Nephron progenitor cell (in vitro differentiated cells): ENCODE measurements at regions not wholly inside any gene's neighbourhood (a gene's known extent, or its start where the extent isn't known, plus 50 kb on each side); places are given as distances from the start of the nearest gene placed in this dataset.

Source experiments
- DNase-seq: peaks from one replicate; pipeline ENCODE4 v3.0.0; 2021
- H3K27ac Mint-ChIP-seq: 2 replicates; pipeline ENCODE4 v1.8.0; 2021; ENCODE audit warnings: mild to moderate bottlenecking, moderate library complexity, mixed read lengths
- H3K27me3 Mint-ChIP-seq: 2 replicates; pipeline ENCODE4 v1.8.0; 2021; ENCODE audit warnings: mild to moderate bottlenecking, low read depth, mixed read lengths; ENCODE audit not compliant: poor library complexity
- H3K36me3 Mint-ChIP-seq: 2 replicates; pipeline ENCODE4 v1.8.0; 2021; ENCODE audit warnings: low read depth, mixed read lengths
- H3K4me1 Mint-ChIP-seq: 2 replicates; pipeline ENCODE4 v1.8.0; 2021; ENCODE audit warnings: mixed read lengths
- H3K4me3 Mint-ChIP-seq: 2 replicates; pipeline ENCODE4 v1.8.0; 2021; ENCODE audit warnings: mild to moderate bottlenecking, moderate library complexity, mixed read lengths
- H3K9me3 Mint-ChIP-seq: 2 replicates; pipeline ENCODE4 v1.8.0; 2021; ENCODE audit warnings: mild to moderate bottlenecking, moderate library complexity, mixed read lengths
- CTCF ChIP-seq: fragments of 200-600 bp; sonication (generic); IDR thresholded peaks from 2 replicates; pipeline ENCODE4 v1.5.0; 2021; ENCODE audit warnings: antibody characterized with exemption

DNA sequence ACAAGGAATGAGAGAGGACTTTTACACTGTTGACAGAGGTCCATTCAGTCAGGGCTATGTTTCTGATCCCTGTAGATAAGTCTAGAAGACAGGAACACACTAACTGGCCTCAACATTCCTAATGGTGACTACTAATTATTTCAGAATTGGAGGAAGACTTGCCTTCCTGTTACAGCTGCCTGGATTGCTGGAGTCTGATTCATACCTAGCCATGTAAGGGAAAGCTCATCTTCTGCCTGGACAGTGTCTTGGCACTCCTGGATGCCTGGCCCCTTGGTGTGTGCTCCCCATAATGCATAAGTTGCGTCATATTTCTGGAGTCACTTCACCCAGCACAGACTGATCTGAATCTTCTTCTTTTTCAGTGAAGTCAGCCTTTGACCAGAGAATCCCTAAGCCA is 326.0 kb upstream of the RUNX1 start:
- Mint-ChIP-seq H3K27ac (no peak overlapping the region), H3K4me1 (no peaks in the 10 kb centered on the region), H3K9me3 (no peaks in the 10 kb centered on the region), H3K36me3 (no peaks in the 10 kb centered on the region), H3K27me3 (no peaks in the 10 kb centered on the region), H3K4me3 (no peak overlapping the region)
- DNase-seq, result no peak
- TF ChIP-seq CTCF, result no peak

DNA sequence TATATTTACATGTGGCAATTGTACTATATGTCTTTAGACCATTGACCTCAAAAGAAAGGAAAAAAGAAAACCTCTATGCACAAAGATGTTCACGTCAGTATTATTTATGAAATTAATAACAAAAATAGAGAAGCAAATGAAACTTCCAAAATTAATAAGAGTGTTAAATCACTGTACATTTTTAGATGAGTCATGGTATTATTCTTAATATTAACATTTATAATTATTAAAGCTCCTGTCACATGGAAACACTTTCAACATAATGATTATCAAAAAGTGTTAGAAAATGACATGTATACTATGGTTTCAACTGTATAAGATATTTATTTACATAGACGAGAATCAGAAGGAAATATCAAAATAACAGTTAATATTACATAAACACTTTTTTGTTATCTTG is 324.9 kb upstream of the RUNX1 start:
- H3K27me3 Mint-ChIP-seq, result no peaks in the 10 kb centered on the region
- DNase-seq, result no peak
- H3K36me3 Mint-ChIP-seq, result no peaks in the 10 kb centered on the region
- H3K27ac Mint-ChIP-seq, result no peak overlapping the region
- H3K4me3 Mint-ChIP-seq, result no peak overlapping the region
- TF ChIP-seq CTCF, result no peak
- no peaks in the 10 kb centered on the region for H3K4me1 Mint-ChIP-seq
- H3K9me3 Mint-ChIP-seq, result no peaks in the 10 kb centered on the region

DNA sequence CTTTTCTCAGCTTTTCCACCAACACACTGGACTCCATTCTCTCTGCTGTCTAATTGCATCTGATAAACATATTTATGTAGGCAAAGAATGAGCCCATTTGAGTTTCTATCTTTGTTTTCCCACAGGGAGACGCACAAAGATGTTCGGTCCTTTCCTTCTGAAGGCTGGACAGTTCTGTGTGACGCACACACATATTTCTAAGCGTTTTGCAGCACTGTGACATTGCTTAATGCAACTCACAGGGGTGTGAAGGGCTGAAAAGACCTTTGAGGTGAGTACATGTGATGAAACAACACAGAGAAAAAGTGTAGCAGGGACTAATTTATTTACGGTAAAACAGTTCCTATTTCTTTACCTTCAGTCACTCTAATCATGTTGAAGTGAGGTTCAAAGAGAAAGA is 323.1 kb upstream of the RUNX1 start:
- DNase-seq, result no peak
- Mint-ChIP-seq H3K9me3 (no peaks in the 10 kb centered on the region), H3K4me1 (no peaks in the 10 kb centered on the region), H3K27me3 (no peaks in the 10 kb centered on the region), H3K27ac (no peak overlapping the region), H3K36me3 (no peaks in the 10 kb centered on the region), H3K4me3 (no peak overlapping the region)
- no peak for TF ChIP-seq CTCF

GRCh38 chr21:35370671-35371070 is 321.6 kb upstream of the RUNX1 start:
- Mint-ChIP-seq H3K4me3 (no peak overlapping the region), H3K36me3 (no peaks in the 10 kb centered on the region), H3K27me3 (no peaks in the 10 kb centered on the region), H3K9me3 (no peaks in the 10 kb centered on the region), H3K4me1 (no peaks in the 10 kb centered on the region), H3K27ac (no peak overlapping the region)
- TF ChIP-seq CTCF, result no peak
- DNase-seq, result no peak

DNA sequence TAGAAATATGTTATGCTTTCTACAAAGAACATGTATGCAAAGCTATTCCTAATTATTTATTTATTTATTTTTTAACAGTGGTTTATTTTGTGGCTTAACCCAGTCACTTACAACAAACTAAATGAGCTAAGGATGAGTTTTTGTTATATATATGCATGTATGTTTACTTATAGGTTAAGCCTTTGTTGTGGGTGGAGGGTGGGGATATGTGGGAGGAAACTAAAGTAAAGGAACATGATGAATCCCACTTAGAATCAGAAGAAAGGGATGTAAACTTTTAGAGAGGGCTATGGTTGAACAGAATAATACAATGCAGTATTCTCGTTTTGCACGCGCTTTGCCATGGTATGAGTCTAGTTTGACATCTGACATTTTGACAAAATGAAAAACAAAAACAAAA is 321.0 kb upstream of the RUNX1 start:
- DNase-seq, result no peak
- Mint-ChIP-seq H3K4me3 (no peak overlapping the region), H3K4me1 (no peaks in the 10 kb centered on the region), H3K27ac (no peak overlapping the region), H3K36me3 (no peaks in the 10 kb centered on the region), H3K27me3 (no peaks in the 10 kb centered on the region), H3K9me3 (no peaks in the 10 kb centered on the region)
- TF ChIP-seq CTCF, result no peak

DNA sequence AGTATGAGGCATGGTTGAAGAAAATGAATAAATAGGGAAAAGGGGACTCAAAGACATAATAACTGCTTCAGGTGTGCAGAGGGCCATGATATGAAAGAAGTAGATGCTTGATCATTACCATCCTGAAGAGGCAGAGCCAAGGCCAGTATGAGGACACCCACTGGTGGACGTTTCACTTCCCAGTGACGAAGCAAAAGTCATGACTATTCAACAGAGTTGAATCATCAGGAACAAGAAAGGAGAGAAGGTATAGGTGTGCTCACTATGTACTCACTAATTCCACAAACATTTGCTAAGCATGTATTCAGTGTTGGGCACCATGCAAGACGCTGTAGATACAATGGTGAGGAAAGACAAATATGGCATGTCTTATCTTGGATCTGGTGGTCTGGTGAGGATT is 319.2 kb upstream of the RUNX1 start:
- no peak for DNase-seq
- Mint-ChIP-seq H3K9me3 (no peaks in the 10 kb centered on the region), H3K4me1 (no peaks in the 10 kb centered on the region)

More for the DNA sequence above, 319.2 kb upstream of the RUNX1 start:
- Mint-ChIP-seq H3K27me3 (no peaks in the 10 kb centered on the region), H3K36me3 (no peaks in the 10 kb centered on the region), H3K4me3 (no peak overlapping the region), H3K27ac (no peak overlapping the region)
- TF ChIP-seq CTCF, result no peak
